Fibroblast of skin of abdomen (primary cell): ENCODE measurements at regions not wholly inside any gene's neighbourhood (a gene's known extent, or its start where the extent isn't known, plus 50 kb on each side); places are given as distances from the start of the nearest gene placed in this dataset.

Source experiments
- DNase-seq: peaks from one replicate; pipeline ENCODE4 v3.0.0-alpha.2; 2013

DNA sequence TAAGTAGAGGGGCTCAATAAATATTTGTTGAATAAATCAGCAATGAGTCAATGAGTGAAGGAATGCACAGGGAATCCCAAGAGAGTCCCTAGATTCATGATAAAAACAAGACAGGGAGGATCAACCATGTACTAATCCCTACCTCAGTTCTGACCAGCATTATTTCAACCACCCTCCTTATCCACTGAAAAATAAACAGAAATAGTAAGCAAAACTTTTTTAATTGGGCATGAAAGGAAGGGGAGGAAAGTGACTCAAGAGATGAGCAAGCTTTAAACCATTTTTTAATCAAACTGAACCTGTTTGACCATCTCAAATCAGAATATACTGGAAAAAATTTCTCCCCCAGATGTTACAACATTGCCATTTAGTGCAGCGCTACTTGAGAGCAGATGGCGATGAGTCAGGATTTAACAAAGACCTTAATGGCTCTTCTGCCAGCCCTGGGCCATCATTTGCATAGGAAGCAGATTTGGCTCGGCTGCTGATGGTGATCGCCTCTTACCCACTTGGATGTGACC is 194.8 kb upstream of the SLC30A5 start:
- peak; percentile 83 for DNase-seq

DNA sequence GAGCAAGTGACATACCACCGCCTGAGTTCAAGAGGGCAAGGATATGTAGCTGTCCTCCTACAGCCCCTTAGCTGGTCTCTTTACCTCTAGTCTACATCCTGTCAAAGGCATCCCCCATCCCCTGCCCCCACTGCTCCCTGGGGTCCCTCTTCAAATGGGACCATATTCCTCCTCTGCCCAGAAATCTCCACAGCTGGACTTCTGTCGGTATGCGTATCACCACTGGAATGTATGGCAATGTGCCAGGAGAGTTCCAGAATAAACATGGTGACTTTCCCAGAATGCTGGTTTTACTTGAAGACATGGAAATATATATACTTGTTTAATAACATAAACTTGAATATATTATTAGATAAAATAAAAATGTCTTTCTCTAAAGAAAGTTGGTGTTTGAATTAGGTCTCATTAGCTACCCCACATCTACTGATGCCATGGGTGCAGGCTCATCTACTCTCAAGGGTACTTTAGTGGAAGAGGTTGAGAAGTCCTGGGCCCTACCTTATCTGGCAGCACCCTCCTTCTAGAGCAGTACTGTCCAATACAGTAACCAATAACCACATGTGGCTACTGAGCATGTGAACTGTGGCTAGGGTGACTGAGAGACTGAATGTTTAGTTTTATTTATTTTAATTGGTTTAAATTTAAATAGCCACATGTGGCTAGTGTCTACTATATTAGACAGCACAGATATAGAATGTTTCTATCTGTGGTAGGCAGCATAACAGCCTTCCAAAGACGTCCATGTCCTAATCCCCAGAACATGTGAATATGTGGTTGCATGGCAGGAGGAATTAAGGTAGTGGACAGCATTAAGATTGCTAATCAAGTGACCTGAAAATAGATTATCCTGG is 181.7 kb upstream of the SLC30A5 start:
- DNase-seq, result peak; percentile 76

DNA sequence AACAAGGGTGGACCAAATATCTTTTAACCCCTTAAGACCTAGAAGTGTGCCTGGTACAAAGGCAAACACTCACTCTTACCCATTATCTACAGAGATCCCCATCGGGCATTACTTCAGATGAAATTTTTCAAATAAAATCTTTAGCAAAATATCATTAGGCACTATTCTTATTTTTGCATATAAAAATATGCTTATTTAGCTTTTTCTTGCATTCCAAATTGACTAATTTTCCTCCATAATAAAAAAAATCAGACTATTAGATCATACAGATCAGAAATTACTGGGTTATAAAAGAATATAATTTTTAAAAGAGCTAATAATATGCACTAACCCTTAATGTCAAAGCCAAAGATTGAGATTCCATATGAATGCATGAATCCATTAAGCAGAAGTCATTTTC is 178.7 kb upstream of the SLC30A5 start:
- no peak for DNase-seq

DNA sequence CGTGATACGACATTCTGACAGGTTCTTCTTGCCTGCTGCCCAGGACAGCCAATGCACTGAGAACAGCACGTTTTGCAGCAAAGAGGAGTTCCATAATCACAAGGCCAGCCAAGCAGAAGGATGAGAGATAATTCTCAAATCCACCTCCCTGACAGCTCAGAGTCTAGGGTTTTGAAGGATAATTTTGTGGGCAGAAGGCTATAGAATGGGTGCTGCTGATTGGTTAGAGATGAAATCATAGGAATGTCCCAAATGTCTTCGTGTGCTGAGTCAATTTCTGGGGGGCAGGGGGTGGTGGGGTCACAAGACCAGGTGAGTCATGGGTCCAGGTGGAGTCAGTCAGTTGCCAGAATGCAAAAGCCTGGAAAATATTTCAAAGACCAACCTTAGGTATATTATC is 175.5 kb upstream of the SLC30A5 start:
- no peak for DNase-seq

DNA sequence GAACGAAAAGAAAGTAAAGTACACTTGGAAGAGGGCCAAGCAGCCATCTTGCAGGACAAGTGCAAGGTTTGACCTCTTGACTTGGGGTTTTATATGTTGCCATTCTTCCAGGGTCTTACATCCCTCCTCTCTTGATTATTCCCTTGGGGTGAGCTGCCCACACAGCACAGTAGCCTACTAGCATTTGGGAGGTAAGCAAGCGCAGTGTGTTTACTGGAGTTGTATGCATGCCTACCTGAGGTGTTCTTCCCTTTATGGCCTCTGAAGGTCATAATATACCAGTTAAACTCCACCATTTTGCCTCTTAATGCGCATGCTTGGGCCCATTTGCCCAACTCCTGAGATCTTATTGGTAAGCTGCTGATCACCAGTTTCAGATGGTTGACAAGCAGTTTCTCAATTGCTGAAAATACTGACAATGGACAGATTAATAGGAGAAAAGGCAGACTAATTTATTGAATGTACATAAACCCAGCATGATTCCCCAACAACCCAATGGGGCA is 173.8 kb upstream of the SLC30A5 start:
- DNase-seq, result no peak

DNA sequence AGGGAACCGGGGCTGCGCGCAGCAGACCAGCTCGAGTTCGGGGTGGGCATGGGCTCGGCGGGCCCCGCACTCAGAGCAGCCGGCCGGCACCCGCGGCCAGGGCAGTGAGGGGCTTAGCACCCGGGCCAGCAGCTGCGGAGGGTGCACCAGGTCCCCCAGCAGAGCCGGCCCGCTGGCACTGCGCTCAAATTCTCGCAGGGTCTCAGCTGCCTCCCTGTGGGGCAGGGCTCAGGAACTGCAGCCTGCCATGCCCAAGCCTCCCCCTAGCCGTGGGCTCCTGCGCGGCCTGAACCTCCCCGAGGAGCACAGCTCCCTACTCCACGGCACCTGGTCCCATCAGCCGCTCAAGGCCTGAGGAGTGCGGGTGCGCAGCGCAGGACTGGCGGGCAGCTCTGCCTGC is 172.9 kb upstream of the SLC30A5 start:
- DNase-seq, result no peak

DNA sequence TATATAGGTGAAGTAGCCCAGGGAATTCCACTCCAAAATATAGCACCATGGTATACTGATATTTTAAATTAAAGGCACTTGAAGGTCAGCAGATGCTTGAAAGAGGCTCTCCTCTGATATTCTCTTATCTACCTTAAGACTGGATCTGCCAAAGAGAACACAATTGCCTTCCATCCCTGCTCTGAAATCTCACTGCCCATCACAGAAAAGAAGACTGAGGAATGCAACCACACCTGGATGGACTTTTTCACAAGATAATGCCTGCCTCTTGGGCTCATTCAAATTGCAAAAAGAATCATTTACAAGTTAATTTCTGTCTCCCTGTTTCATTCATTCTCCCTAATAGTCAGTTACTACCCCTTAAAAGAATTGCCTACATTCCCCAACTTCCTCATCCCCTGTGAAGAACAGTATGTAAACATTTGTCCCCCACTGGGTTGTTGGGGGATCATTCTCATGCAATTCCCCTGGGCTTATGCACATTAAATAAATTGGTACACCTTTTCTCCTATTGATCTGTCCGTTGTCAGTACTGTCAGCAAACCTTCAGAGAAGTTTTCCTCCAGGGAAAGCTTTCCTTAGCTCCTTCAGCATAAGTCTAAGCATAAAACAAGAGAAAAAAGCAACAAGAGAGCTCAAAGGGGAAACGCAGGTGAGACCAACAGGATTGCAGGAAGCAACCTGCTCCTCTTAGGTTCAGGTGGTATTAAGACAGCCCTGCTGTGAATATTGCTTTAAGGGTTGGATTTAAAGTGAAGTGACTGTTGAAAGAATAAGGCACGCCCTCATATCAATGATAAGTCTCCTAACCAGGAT is 171.4 kb upstream of the SLC30A5 start:
- no peak for DNase-seq

DNA sequence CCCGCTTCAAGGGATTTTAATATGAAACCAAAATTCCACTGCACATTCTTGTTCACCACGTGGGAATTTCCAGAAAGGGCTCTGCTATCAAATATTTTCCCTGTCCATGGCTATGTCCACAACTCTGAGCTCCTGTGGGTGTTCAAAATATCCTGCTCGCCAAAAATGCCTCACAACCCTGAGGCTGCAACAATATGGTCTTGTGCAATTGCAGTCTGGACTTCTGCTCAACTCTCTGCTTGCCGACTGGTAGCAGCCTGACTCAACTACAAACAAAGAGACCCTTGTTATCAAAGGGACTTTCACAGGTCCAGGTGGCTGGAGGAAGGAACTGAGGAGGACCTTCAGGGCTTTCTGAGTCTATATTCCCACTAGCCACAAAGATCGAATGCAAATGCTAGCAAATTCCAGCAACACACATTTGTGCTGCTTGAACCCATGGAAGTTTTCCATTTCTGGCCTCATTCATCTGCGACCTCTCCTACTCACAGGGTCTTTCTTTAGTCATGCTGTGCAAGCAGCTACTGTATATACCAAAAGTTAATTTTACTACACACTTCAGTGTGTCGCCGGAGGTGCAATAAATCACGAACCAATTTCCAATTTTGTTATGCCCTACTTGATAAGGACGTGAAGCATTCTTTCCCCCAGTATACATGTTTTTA is 169.2 kb upstream of the SLC30A5 start:
- DNase-seq, result peak; percentile 71

DNA sequence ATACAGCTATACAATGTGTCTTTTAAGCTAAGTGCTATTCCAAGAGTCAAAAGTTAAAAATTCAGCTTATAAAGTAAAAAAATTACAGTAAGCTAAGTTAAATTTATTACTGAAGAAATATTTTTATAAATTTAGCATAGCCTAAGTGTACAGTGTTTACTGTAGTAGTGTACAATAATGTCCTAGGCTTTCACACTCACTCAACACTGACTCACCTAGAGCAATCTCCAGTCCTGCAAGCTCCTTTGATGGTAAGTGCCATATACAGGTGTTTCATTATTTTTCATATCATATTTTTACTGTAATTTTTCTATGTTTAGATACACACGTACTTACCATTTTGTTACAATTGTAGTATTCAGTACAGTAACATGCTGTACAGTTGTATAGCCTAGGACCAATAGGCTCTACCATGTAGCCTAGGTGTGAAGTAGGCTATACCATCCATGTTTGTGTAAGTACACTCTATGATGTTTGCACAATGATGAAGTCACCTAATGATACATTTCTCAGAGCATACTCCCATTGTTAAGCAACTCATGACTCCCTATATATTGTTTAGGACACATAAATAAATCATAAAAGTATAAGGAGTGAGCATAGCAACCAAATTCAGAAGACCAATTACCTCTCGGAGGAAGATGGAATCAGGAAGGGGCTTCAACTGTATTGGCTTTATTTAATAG is 165.1 kb upstream of the SLC30A5 start:
- DNase-seq, result no peak

DNA sequence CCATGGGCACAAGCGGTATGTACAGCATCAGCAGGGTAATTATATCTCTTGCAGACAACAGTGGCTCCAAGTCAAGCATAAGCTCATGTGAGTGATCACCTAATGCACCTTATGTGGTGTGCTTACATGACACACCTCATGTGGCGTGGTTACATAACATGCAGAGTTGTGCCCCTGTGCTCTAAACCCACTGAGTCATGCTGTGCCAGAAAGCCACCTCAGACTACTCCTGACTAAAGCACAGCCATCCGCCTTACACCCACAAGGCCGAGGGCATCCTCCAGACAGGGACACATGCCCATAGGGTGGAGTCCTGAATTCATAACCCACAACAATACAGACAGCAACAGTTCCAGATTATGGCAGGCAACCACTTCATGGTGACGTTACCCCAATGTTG is 163.7 kb upstream of the SLC30A5 start:
- DNase-seq, result no peak

DNA sequence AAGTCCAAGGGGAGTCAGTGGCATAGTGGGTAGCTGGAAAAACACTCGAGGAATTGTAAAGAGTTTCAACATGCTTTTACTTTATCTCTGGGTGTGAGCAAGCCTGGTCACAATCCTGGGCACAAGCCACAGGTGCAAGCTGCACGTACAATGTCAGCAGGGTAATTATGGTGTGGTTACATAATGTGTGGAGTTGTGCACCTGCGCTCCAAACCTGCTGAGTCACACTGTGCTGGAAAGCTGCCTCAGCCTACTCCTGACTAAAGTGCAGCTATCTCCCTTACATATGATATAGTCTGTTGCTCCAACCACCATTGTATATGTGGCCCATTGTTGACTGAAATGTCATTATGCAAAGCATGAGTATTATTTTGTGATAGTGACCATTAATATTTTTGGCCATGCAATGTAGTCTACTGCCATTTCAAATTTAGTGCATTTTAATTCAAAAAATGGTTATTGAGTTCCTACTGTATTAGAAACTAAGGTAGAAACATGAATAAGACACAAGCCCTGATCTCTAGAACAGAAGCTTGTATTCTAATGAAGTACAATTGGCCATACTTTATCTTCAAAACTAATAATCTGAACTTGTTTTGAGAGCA is 160.9 kb upstream of the SLC30A5 start:
- no peak for DNase-seq

DNA sequence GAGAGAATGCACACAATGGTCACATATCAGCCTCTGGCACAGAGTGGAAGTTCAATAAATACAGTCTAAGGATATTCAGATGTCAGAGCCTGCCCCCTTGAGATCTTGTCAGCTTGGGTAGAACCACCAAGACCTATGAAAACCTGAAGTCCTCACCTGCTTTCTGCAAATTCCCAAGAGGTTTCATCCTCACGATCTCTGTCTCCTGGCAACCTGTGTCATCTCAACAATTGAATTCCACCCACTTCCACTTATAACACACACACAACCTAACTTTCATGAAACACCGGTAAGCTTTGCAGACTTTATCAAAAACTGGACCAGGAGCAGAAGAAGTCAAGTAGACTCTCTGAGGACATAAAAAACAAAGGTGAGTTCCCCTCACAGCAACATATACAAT is 151.6 kb upstream of the SLC30A5 start:
- DNase-seq, result no peak

DNA sequence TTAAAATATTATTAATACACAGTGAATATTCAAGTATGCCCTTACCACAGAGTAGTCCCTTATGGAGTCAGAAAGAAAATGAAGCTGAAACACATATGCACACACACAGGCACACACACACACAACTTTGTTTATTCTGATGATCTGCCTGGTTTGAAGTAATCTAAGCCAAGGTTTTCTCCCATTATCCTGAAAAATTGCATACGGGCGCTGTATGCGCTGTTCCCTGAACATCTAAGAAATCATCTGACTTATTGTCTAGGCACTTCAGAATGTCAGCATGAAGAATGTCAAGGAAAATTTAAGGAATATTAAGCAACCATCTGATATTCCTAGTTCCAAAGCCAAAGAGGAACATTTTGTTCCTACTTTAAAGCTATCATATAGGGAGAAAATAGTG is 147.1 kb upstream of the SLC30A5 start:
- DNase-seq, result no peak

DNA sequence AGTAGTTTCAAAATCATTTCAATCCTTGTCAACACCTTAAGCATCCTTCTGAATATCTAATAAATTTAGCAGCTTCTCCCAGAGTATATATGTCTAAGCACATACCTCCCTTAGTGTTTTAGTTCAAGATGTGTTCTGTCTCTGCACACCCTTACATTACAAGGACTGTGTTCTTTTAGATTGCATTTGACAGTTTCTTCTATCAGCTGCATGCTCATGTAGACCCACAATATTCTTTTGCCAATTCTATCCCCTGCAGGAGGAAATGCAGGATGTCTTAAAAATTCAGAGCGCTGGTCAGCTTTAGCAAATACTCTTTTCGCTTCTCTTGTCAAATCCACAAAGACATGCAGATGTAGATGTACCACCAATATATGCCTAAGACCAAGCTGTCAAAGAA is 145.8 kb upstream of the SLC30A5 start:
- no peak for DNase-seq

DNA sequence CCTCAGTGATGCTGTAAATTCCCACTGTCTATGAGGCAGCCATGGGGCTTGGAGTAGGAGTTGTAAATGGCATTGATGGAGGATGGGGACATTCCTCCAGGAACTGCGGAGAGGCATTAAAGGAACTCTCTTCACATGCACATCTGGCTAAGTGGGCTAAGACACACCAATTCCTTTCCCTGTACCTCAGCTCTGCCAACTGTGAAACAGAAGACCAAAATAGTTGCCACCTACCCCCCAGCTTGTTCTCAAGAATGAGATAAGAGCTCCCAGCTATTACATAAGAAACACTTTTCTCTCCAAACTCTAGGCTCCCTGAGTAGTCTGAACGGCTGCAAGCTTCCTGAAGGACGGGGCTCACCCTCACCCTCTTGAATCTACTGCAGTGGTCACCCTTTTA is 144.6 kb upstream of the SLC30A5 start:
- DNase-seq, result no peak

DNA sequence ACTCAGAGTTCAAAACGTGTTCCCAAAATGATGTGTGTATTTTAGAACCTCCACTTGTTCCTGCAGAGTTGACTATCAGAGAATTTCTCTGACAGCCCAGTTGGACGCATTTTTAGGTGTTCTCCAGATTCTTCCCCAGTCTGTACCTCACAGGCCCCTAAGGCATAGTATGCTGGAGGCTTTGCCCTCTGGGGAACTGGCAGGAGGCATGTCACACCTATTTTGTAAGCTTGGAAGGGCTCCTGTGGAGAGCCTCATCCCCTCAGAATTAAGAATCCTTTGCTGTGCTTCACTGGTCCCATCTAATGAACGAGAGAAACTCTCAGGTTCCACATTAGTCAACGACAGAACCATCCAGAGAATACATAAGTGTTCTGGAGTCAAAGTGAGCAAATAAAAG is 144.1 kb upstream of the SLC30A5 start:
- no peak for DNase-seq

DNA sequence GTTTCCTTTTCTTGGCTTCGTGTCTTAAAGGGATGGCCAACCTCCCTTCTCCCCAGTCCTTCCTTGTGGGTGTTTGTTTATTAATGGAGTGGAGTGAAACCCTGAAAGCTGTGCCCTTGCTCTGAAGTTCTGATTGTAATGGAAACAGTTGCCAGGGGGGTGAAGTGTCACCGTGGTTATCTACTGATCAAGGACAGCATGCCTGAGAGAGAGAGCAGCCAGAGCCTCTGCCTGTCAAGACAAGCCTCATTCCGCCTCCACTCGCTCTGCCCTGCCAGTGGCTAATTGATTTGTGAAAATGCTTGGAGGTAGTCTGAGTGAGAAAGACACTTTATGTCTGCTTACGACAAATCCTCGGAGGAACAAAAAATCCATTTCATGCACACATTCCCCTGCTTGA is 143.7 kb upstream of the SLC30A5 start:
- no peak for DNase-seq

DNA sequence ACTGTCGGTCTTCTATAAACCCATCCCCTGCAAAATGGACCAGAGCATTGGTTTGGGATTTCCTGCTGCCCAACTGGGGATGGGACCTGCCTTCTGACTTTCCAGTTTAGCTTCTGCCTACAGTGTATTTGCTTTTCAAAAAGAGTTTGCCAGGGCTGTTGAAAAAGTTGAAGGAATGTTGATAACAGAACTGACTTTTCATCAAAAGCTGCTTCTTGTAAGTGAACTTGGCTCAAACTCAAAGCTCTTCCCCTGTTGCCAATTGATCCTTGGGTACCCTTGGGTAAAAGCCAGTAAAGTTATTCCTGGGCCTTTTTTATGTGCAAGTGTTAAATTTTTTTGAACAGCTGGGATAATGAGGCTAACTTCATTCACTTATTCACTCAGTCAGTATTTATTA is 142.9 kb upstream of the SLC30A5 start:
- no peak for DNase-seq

DNA sequence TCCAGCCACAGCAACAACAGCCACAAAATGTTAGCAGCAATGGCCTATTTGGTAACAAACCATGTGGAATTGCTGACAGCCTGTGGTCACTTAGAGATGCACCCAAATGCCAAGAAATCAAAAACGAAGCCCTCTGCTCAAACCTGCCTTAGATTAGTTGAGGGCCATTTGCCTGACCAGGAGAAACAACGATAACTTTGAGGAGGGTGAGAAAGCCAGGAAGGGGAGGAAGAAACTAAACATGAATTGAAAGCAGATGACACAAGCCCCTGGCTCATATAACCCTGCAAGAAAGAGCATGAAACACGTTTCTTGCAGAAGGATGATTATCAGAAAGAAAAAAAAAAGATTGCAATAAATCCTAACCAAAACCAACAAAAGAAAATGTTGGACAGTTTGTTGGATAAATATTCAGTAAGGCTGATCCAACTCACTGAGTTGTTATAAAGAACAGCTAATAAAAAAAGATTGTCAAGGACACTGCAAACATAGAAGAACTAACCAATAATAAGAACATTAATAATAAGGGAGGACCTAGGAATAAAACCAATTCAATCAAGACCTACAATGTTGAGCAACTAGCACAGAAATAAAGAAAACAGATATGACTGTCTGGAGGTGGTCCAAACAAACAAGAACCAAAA is 140.5 kb upstream of the SLC30A5 start:
- DNase-seq, result peak; percentile 76

DNA sequence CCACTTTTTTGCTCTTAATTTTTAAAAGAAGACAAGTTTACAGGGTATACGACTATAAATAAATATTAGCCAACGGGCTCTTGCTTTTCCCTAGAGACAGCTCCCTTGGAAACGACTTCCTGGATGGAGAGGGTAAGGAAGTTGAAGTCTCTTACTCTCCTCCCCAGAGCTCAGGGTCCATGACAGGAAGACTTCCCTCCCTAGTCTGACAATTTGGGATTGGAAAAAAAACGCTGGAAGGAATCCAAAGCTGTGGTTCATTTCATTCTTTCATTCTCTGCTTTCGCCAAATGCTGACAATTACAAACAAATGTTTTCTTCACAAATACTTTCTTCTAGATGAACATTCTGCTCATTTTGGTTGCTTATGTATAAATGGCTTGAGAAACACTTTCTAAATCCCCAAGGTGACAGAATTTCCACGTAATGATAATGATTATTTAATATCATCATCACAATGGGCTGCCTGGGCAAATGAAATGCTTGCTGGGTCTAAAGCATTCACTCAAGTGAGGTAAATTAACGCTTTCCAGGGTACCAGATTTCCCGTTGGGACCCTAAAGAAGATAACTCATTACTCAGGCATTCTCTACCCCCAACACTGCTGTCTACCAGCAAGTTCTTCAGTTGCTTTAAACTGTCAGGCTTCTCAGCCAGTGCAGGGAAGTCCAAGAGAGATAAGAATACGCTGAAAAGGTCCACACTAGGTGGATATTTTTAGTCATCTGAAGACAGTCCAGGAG is 139.8 kb upstream of the SLC30A5 start:
- DNase-seq, result peak; percentile 58

DNA sequence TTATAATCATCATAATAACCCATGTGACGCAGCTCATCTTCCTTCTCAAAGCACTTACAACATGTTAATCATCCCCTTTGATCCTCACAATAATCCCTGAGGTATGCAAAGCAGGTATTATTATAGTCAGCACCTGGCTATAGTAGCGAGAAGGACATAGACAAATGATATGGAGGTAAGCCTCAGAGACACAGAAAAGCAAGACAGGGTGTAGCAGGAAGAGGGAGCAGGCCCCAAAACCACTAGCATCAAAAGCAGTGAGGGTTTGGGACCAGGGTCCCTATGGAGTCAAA is 139.2 kb upstream of the SLC30A5 start:
- DNase-seq, result no peak
